K562 (cell line): ENCODE measurements at regions not wholly inside any gene's neighbourhood (a gene's known extent, or its start where the extent isn't known, plus 50 kb on each side); places are given as distances from the start of the nearest gene placed in this dataset.

Experiments
- BRCA1 ChIP-seq, 2 experiments: fragments of 450-650 bp in 1 of 2; sonication (generic) in 1 of 2; formaldehyde crosslinking in 1 of 2; IDR thresholded peaks; 2 replicates each; pipeline versions ENCODE4 v1.5.0 to v1.6.1; 2017 to 2020; ENCODE audit warnings: mild to moderate bottlenecking in 1 of 2, missing genetic modification reagents in 1 of 2
- C11orf30 ChIP-seq: fragments of 450-650 bp; IDR thresholded peaks from 2 replicates; pipeline ENCODE4 v1.6.1; 2016; ENCODE audit warnings: low read depth, mild to moderate bottlenecking
- HMG20B ChIP-seq: fragments of 250-450 bp; sonication (Bioruptor Pico); IDR thresholded peaks from 2 replicates; pipeline ENCODE4 v1.5.0; 2021; ENCODE audit warnings: mild to moderate bottlenecking
- LEF1 ChIP-seq: fragments of 450-650 bp; IDR thresholded peaks from 2 replicates; pipeline ENCODE4 v1.6.1; 2016; ENCODE audit warnings: mild to moderate bottlenecking
- PHB2 ChIP-seq: fragments of 450-650 bp; IDR thresholded peaks from 2 replicates; pipeline ENCODE4 v1.6.1; 2017; ENCODE audit warnings: low read depth
- STAT5A ChIP-seq: IDR thresholded peaks from 2 replicates; pipeline ENCODE4 v1.6.1; 2012; ENCODE audit warnings: low read length, inconsistent platforms, borderline replicate concordance
- TF ChIP-seq, protein P1 (sequence below): sonication (generic); formaldehyde crosslinking; IDR thresholded peaks from 2 replicates; pipeline ENCODE4 v1.8.1; 2022; ENCODE audit warnings: missing genetic modification reagents
- TF ChIP-seq, protein P2 (sequence below), 3 experiments: IDR thresholded peaks in 2 of 3; conservative IDR thresholded peaks in 1 of 3; 2 replicates each; pipeline ENCODE4 v1.5.1; 2011 to 2012; ENCODE audit warnings: low read length in 3 of 3, mild to moderate bottlenecking in 3 of 3, control low read depth in 2 of 3, improper control_type of control experiment in 1 of 3, inconsistent platforms in 1 of 3, low read depth in 1 of 3, mixed read lengths in 1 of 3, moderate library complexity in 1 of 3; ENCODE audit not compliant: insufficient read depth in 2 of 3
- TF ChIP-seq, protein P3 (sequence below): sonication (generic); formaldehyde crosslinking; IDR thresholded peaks from 2 replicates; pipeline ENCODE4 v1.9.0; 2022; ENCODE audit warnings: mild to moderate bottlenecking, missing genetic modification reagents

DNA sequence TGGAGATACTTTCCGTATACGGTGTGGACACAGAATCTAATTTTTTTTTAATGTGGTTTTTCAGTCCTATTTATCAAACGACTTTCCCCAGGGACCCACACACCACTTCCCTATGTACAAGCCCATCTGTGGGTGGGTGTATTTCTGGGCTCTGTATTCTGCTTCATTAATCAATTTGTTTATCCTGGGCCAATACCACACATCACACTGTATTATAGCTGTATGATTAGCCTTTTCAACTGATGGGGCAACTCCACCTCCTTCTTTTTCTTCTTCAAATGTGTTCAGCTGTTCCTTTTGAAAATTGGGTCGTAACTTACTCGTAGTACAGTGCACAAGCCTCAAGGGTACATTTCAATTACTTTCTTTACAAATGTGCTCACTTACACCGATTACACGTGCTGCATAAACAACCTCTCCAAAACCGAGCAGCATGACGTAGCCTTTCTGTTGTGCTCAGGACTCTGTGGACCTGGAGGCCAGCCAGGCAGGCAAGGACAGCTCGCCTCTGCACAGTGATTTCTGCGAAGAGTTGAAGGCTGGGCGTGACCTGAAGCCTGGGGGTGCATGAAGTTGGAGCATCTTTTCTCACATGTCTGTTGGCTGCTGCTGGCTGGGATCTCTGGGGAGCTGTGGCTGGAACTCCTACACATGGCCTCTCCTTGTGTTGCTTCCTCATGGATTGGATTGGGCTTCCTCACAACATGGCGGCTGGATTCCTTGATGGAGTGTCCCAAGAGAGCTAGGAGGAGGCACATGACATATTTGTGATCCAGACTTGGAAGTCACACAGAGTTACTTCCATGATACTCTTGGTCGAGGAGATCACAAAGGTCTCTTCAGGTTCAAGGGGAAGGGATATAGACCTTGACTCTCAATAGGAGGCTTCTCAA, 126.5 kb downstream of the CRYAA start:
- TF ChIP-seq, protein P1, sequence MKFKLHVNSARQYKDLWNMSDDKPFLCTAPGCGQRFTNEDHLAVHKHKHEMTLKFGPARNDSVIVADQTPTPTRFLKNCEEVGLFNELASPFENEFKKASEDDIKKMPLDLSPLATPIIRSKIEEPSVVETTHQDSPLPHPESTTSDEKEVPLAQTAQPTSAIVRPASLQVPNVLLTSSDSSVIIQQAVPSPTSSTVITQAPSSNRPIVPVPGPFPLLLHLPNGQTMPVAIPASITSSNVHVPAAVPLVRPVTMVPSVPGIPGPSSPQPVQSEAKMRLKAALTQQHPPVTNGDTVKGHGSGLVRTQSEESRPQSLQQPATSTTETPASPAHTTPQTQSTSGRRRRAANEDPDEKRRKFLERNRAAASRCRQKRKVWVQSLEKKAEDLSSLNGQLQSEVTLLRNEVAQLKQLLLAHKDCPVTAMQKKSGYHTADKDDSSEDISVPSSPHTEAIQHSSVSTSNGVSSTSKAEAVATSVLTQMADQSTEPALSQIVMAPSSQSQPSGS (CRISPR knock-in tag) = no peak
- TF ChIP-seq PHB2 (no peak), STAT5A (no peak), HMG20B (CRISPR knock-in tag) (no peak), BRCA1 (IDR thresholded peaks at IDR 0.05) (no peak), BRCA1 (CRISPR knock-in tag; IDR thresholded peaks at IDR 0.05) (no peak), C11orf30 (no peak), LEF1 (no peak)
- TF ChIP-seq, protein P2, sequence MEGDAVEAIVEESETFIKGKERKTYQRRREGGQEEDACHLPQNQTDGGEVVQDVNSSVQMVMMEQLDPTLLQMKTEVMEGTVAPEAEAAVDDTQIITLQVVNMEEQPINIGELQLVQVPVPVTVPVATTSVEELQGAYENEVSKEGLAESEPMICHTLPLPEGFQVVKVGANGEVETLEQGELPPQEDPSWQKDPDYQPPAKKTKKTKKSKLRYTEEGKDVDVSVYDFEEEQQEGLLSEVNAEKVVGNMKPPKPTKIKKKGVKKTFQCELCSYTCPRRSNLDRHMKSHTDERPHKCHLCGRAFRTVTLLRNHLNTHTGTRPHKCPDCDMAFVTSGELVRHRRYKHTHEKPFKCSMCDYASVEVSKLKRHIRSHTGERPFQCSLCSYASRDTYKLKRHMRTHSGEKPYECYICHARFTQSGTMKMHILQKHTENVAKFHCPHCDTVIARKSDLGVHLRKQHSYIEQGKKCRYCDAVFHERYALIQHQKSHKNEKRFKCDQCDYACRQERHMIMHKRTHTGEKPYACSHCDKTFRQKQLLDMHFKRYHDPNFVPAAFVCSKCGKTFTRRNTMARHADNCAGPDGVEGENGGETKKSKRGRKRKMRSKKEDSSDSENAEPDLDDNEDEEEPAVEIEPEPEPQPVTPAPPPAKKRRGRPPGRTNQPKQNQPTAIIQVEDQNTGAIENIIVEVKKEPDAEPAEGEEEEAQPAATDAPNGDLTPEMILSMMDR (IDR thresholded peaks at IDR 0.05 in 2 of 3, conservative IDR thresholded peaks at IDR 0.05 in 1 of 3; ENCODE audit: insufficient read depth in 2 of 3, low read depth in 1 of 3, low read length in 3 of 3) = no peak
- TF ChIP-seq, protein P3, sequence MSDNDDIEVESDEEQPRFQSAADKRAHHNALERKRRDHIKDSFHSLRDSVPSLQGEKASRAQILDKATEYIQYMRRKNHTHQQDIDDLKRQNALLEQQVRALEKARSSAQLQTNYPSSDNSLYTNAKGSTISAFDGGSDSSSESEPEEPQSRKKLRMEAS (CRISPR knock-in tag) = no peak
